Heart left ventricle (tissue), 13 donors: ENCODE measurements at regions not wholly inside any gene's neighbourhood (a gene's known extent, or its start where the extent isn't known, plus 50 kb on each side); places are given as distances from the start of the nearest gene placed in this dataset.

Experiments used
- CTCF ChIP-seq, 12 donors: fragments of 200-600 bp; sonication (generic) in 4 of 12; IDR thresholded peaks; one replicate each; pipeline versions ENCODE4 v1.5.0 to v1.8.0; 2018 to 2022; ENCODE audit warnings: antibody characterized with exemption in 12 of 12, mild to moderate bottlenecking in 5 of 12
- POLR2A ChIP-seq, 2 donors: fragments of 450-650 bp; IDR thresholded peaks; one replicate each; pipeline ENCODE4 v1.6.1; 2017; ENCODE audit warnings: antibody characterized with exemption in 2 of 2, mild to moderate bottlenecking in 2 of 2, moderate library complexity in 2 of 2
- donor health status: ischemic (EF 13 %, LVEDD 7.1; RV severe dilation, severe dysfunction).
- donor health status: DM: no; HTN: yes; CAD: no.
- donor health status: DM: no; HTN: no; CAD: no.
- donor health status: ischemic (EF 25% LVEDD 6.9; RV normal size, moderate dysfunction).
- donor health status: ischemic (EF 25% LVEDD 5.7; RV mildly dilated, moderate dysfunction).
- donor health status: ischemic (EF 35%, LVEDD 5.7; RV mildly dilated, moderate dysfunction).
- donor health status: nonischemic (EF 11% LVEDD 7.7; RV severe dilation, severe dysfunction).
- donor health status: DM: yes; HTN: yes; CAD: no.
- donor health status: PGD.
- donor health status: ischemic (EF 29% LVEDD 5.4; RV normal size, mild dysfunction).
- donor health status: nonischemic (EF 23%, LVEDD 6.1; RV moderate dilation, normal function).

GRCh38 chr9:26026423-26027100 lies 348.3 kb upstream of the TUSC1 start:
- TF ChIP-seq CTCF (IDR thresholded peaks at IDR 0.05) (no peak), POLR2A (IDR thresholded peaks at IDR 0.05) (no peak)
